MM.1S (cell line): ENCODE measurements at regions not wholly inside any gene's neighbourhood (a gene's known extent, or its start where the extent isn't known, plus 50 kb on each side); places are given as distances from the start of the nearest gene placed in this dataset.

ENCODE experiments used
- DNase-seq: peaks from one replicate; pipeline ENCODE4 v3.0.0-alpha.2; 2015
- H2AFZ ChIP-seq: fragments of 300-600 bp; sonication (generic); 2 replicates; pipeline ENCODE4 v1.6.0; 2016; ENCODE audit warnings: antibody characterized with exemption, low read length
- H3F3A ChIP-seq: fragments of 300-600 bp; sonication (generic); 2 replicates; pipeline ENCODE4 v1.6.1; 2016; ENCODE audit warnings: mild to moderate bottlenecking, antibody characterized with exemption, low read length, moderate library complexity, mixed read lengths; ENCODE audit not compliant: insufficient read depth
- H3K27ac ChIP-seq: fragments of 300-600 bp; sonication (generic); 2 replicates; pipeline ENCODE4 v1.5.1; 2016; ENCODE audit warnings: mild to moderate bottlenecking, low read length
- H3K27me3 ChIP-seq: fragments of 300-600 bp; sonication (generic); replicated peaks from 2 replicates; pipeline ENCODE4 v1.6.0; 2016; ENCODE audit warnings: low read length; ENCODE audit not compliant: insufficient read depth
- H3K36me3 ChIP-seq: fragments of 300-600 bp; sonication (generic); replicated peaks from 2 replicates; pipeline ENCODE4 v1.6.1; 2016; ENCODE audit warnings: mild to moderate bottlenecking, low read length, mixed read lengths; ENCODE audit not compliant: insufficient read depth
- H3K4me1 ChIP-seq: fragments of 300-600 bp; sonication (generic); 2 replicates; pipeline ENCODE4 v1.6.1; 2016; ENCODE audit warnings: low read length, mixed read lengths
- H3K4me2 ChIP-seq: fragments of 300-600 bp; sonication (generic); 2 replicates; pipeline ENCODE4 v1.6.0; 2016; ENCODE audit warnings: low read depth, low read length
- H3K4me3 ChIP-seq: fragments of 300-600 bp; sonication (generic); 2 replicates; pipeline ENCODE4 v1.5.1; 2016; ENCODE audit warnings: low read length, mixed read lengths
- H3K79me2 ChIP-seq: fragments of 300-600 bp; sonication (generic); 2 replicates; pipeline ENCODE4 v1.6.1; 2016; ENCODE audit warnings: mixed run types, low read length, mixed read lengths
- H3K9ac ChIP-seq: fragments of 300-600 bp; sonication (generic); 2 replicates; pipeline ENCODE4 v1.6.1; 2016; ENCODE audit warnings: low read length, mixed read lengths
- H3K9me2 ChIP-seq: fragments of 300-600 bp; sonication (generic); replicated peaks from 2 replicates; pipeline ENCODE4 v1.6.1; 2016; ENCODE audit warnings: mild to moderate bottlenecking, low read length, mixed read lengths; ENCODE audit not compliant: insufficient read depth
- H3K9me3 ChIP-seq: fragments of 300-600 bp; sonication (generic); replicated peaks from 2 replicates; pipeline ENCODE4 v1.6.1; 2016; ENCODE audit warnings: mild to moderate bottlenecking, low read length, mixed read lengths; ENCODE audit not compliant: insufficient read depth
- H4K20me1 ChIP-seq: fragments of 300-600 bp; sonication (generic); 2 replicates; pipeline ENCODE4 v1.6.1; 2016; ENCODE audit warnings: mild to moderate bottlenecking, low read length, moderate library complexity, mixed read lengths; ENCODE audit not compliant: insufficient read depth
- CTCF ChIP-seq: fragments of 300-600 bp; sonication (generic); IDR thresholded peaks from 2 replicates; pipeline ENCODE4 v1.5.1; 2016; ENCODE audit warnings: antibody characterized with exemption, low read length, mixed read lengths
- EZH2 ChIP-seq: fragments of 300-600 bp; sonication (generic); optimal IDR thresholded peaks from 2 replicates; pipeline ENCODE3; 2017; ENCODE audit warnings: low read depth, mild to moderate bottlenecking, antibody characterized with exemption, low read length, mixed read lengths
- EZH2phosphoT487 ChIP-seq: fragments of 300-600 bp; sonication (generic); IDR thresholded peaks from 2 replicates; pipeline ENCODE4 v1.6.1; 2018; ENCODE audit warnings: antibody characterized with exemption, low read length

- no peaks in the 10 kb centered on the region for H3K27me3 ChIP-seq
- DNase-seq = no peak
- H3K4me2 ChIP-seq = no peak overlapping the region
- H3K27ac ChIP-seq = no peak overlapping the region
- H3K9ac ChIP-seq = no peak overlapping the region
- no peak for TF ChIP-seq EZH2
- TF ChIP-seq EZH2phosphoT487 = no peak
- no peak for TF ChIP-seq CTCF
- H3K4me3 ChIP-seq = no peak overlapping the region
- H3F3A ChIP-seq = no peaks in the 10 kb centered on the region
- no peaks in the 10 kb centered on the region for H4K20me1 ChIP-seq
- no peaks in the 10 kb centered on the region for H3K36me3 ChIP-seq
- H3K9me3 ChIP-seq = no peaks in the 10 kb centered on the region
- no peak overlapping the region for H2AFZ ChIP-seq
- no peaks in the 10 kb centered on the region for H3K9me2 ChIP-seq
- H3K4me1 ChIP-seq = no peaks in the 10 kb centered on the region
- H3K79me2 ChIP-seq = no peaks in the 10 kb centered on the region
These were observed 251.5 kb downstream of the WDR11 start for GRCh38 chr10:121102706-121103105.

- Histone ChIP-seq H3K36me3 (no peaks in the 10 kb centered on the region), H3K4me3 (no peak overlapping the region), H2AFZ (no peak overlapping the region), H3F3A (no peaks in the 10 kb centered on the region), H3K27me3 (no peaks in the 10 kb centered on the region), H3K4me2 (no peak overlapping the region), H3K9ac (no peak overlapping the region), H4K20me1 (no peaks in the 10 kb centered on the region), H3K79me2 (no peaks in the 10 kb centered on the region), H3K9me3 (no peaks in the 10 kb centered on the region), H3K9me2 (no peaks in the 10 kb centered on the region), H3K27ac (no peak overlapping the region), H3K4me1 (no peaks in the 10 kb centered on the region)
- TF ChIP-seq EZH2 (no peak), EZH2phosphoT487 (no peak), CTCF (no peak)
- no peak for DNase-seq
These were observed 253.4 kb downstream of the WDR11 start for GRCh38 chr10:121104476-121105111.

GRCh38 chr10:121106611-121107010, 255.4 kb downstream of the WDR11 start:
- Histone ChIP-seq H3K9ac (no peak overlapping the region), H3K27ac (no peak overlapping the region), H3K4me3 (no peak overlapping the region), H3K4me1 (no peaks in the 10 kb centered on the region), H2AFZ (no peak overlapping the region), H3K27me3 (no peaks in the 10 kb centered on the region), H3F3A (no peaks in the 10 kb centered on the region), H3K9me2 (no peaks in the 10 kb centered on the region), H3K4me2 (no peak overlapping the region), H4K20me1 (no peaks in the 10 kb centered on the region), H3K79me2 (no peaks in the 10 kb centered on the region), H3K9me3 (no peaks in the 10 kb centered on the region), H3K36me3 (no peaks in the 10 kb centered on the region)
- no peak for DNase-seq
- TF ChIP-seq EZH2phosphoT487 (no peak), EZH2 (no peak), CTCF (no peak)
